ENCODE measurements at regions not wholly inside any gene's neighbourhood (a gene's known extent, or its start where the extent isn't known, plus 50 kb on each side); places are given as distances from the start of the nearest gene placed in this dataset.

GRCh38 chr10:64598600-64598999 is 1077.4 kb downstream of the REEP3 start:
- no peak for TF ChIP-seq EZH2phosphoT487 (conservative IDR thresholded peaks at IDR 0.05; ENCODE audit: low read length)
- TF ChIP-seq CTCF (IDR thresholded peaks at IDR 0.05; ENCODE audit: insufficient read depth, low read length, poor library complexity, severe bottlenecking): no peak
